HCEC 1CT (cell line): ENCODE measurements at regions not wholly inside any gene's neighbourhood (a gene's known extent, or its start where the extent isn't known, plus 50 kb on each side); places are given as distances from the start of the nearest gene placed in this dataset.
A peak's percentile ranks its signal among the peaks of the same experiment; 100 is the strongest.
"Not testable (repeated sequence)": the region's sequence is repeated elsewhere in the genome, so short reads cannot be mapped to it uniquely, and the experiment has no call there.

Experiments
- DNase-seq: peaks from one replicate; pipeline ENCODE4 v3.0.0-alpha.2; 2017

DNA sequence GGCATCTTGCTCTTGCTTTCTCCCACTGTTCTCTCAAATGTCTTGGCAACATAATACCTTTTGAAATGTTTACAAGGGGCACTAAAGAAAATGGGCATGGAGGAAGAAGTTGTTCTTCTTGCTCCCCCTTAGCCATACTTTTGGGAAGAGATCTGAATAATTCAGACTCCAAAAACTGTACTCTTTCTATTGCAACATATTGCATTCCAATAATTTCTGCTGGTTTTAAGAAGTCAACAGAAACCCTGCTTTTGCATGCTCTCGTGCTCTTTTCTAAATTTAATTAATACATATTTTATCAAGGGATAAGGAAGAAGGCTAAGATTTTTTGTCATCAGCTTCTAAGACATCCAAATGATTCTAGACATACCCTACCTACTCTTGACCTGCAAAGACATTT, 409.9 kb upstream of the SOX5 start:
- peak; percentile 28 for DNase-seq

DNA sequence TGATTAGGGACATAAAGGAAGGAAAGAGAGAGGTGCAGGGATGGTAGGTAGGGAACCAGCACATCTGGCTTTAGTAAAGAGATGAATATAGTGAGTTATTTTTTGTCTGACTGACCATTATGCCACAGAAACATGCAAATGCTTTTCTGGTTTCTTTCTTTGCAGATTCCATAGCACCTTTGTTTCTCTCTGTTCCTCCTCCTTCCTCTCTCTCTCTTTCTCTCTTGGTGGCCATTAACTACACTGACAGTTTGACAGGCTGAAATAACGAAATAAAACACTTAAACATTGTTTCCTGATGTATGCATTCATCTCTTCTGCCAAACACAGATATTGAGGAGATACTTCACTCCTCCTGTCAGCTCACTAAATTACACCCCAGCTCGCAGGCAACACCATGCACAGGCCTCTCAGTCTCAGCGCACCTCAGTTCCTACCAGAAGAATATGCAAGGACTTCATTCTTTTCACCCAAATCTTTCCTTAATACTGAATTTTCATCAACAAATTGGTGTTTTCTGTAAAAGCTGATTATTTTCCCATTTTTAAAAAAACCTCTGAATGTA, 406.9 kb upstream of the SOX5 start:
- DNase-seq: no peak

- no peak for DNase-seq
Measured at GRCh38 chr12:24352363-24352762, 402.9 kb upstream of the SOX5 start.

GRCh38 chr12:24349051-24349799, 399.8 kb upstream of the SOX5 start:
- DNase-seq: no peak

- not testable (repeated sequence) for DNase-seq
Measured at GRCh38 chr12:24348180-24348579, 398.7 kb upstream of the SOX5 start.

- DNase-seq: no peak
Measured at GRCh38 chr12:24328261-24328660, 378.8 kb upstream of the SOX5 start.

- no peak for DNase-seq
Measured at GRCh38 chr12:24325331-24325730, 375.9 kb upstream of the SOX5 start.

DNA sequence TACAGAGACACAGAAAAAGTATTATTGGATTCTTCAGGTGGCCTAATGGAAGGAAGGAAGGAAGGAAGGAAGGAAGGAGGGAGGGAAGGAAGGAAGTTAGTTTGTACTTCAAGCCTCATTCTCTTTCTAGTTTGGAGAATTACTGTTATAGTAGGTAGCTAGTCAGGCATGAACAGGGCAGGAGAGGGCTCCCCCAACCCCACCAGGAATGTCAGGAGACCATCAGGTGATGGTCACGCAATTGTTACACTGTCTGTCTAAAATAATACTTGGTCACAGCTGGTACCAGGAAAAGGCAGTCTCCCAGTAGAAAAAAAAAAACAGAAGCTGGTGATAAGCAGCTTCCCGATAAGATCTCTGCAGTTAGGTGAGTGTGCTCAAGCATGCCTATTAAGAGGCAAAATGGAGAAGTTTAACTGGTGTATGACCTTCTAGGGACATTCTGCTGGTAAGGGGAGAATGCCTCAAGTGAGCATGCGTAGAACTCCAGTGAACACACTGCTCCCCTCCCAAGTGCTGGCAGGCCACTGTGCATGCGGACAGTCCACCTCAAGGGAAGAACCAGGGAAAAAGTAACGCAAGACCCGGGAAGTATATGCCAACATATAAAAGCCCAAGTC, 358.4 kb upstream of the SOX5 start:
- DNase-seq: no peak

DNA sequence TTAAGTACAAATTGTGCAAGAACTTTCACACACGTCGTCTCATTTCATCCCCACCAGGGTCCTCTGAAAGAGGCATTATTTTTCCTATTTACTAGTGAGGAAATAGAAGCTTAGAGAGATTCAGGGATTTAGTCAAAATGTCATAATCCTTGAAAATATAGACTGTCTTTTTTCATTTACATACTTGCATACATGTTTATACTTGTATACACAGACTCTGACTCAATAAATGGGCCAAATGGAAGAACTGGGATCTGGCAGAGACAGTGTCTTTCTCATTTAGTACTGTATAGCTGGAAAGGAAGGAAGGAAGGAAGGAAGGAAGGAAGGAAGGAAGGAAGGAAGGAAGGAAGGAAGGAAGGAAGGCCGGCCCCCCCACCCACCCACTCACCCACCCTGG, 357.7 kb upstream of the SOX5 start:
- DNase-seq: no peak

DNA sequence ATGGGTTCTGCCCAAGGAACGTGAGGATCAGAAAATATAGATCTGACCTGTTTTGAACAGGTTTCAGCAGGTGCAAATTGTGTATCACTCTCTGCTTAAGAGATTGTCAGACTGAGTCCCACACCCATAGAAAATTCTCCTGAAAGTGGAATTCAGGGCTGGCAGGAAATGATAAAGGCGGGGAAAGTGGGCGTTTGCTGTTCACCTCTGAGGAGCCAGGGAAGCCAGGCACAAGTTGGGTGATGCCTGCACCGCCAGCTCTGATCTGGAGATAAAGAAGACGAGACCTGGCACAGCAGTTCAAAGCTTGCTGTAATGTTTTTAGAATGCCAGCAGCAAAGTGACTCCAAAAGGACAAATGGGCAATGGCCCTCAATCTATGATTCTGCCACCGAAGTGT, 356.5 kb upstream of the SOX5 start:
- no peak for DNase-seq

GRCh38 chr12:24304285-24304684, 354.8 kb upstream of the SOX5 start:
- DNase-seq: no peak

DNA sequence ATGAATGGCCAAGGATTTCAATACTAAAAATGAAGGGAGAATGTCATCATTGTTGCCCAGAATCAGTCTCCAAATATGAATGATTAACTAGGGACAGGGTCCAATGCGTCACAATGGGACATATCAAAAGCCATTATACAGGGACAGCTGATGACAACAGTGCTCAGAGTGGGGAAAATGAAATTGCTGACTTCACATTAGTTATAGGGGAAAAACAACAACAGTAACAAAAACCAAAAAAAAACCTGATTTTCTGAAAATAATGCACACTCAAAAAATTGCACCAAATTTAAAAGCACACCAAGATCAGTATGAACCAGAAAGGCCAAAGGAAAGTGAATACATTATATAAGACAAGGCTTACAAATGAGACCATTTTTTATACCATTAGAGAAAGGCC, 353.2 kb upstream of the SOX5 start:
- DNase-seq: no peak

DNA sequence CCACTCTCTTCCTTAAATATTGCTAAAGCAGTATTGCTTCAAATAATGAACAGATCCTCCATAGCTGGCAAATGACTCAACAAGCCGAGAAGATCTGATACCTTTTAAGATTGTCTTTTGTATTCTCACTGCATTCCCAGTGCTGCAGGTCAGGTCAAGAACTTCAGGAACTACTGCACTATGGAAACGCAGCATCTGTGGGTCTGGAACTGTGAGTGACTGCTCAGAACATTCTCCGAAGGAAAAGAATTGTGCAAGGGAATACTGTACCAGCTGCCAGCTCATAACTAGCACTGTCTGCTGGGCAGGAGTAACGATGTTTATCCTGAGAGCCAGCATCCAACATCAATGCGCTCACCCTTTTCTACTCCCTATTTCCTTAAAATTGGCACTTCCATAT, 348.0 kb upstream of the SOX5 start:
- DNase-seq: no peak

GRCh38 chr12:24293549-24293948, 344.1 kb upstream of the SOX5 start:
- no peak for DNase-seq

- no peak for DNase-seq
Measured at GRCh38 chr12:24287963-24288362, 338.5 kb upstream of the SOX5 start.

DNA sequence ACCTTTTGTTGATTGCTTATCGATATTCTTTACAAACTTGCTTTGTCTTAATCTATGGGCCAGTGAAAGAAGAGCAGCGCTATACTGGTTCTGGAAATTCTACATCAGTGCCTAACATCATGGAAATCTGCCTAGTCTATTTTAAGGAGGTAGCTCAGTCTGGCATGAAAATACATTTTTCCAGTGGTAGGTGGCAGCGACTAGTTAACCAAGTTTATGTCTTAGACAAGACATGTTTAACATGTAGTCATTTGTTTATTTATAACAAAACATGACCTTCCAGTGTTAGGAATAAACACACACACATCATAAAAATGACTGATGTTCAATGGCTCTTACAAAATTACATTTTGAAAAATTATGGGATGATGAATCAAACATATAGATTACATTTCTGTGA, 336.0 kb upstream of the SOX5 start:
- peak; percentile 32 for DNase-seq

- DNase-seq: no peak
Measured at GRCh38 chr12:24281341-24281740, 331.9 kb upstream of the SOX5 start.

GRCh38 chr12:24280056-24280842, 330.8 kb upstream of the SOX5 start:
- no peak for DNase-seq

DNA sequence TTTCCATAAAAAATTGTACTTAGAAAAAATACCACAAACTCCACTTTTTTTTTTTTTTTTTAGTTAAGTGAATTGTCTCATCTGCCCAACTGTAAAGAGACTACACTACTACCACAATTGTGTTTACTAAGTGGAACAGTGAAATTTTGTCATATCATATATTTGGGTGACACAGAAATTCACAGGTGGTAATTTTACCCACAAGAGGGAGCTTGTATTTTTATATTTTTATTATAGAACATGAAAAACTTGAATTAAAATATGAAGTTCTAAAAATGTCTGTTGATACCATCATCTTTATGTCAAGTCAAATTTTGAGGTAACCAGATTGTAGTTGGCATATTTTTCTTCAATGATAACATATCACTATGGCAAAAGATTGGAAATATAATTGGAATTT, 329.4 kb upstream of the SOX5 start:
- no peak for DNase-seq

- no peak for DNase-seq
Measured at GRCh38 chr12:24270965-24271364, 321.5 kb upstream of the SOX5 start.

DNA sequence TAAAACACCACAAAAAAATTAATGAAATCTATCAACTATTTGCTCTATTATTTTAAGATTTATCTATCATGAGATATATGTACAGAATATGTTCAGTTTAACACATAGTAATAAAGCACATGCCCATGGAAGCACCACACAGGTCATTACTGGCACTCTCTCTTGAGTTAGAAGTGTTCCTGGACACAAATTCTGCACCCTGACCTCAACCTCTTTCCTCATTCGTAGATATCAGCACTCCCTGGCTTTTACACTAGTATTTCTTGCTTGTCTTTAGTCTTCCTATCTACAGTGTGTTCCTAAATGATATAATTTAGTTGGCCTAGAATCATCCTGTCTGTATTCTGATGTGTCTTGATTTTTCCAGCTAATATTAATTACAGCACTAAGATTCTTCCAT, 321.0 kb upstream of the SOX5 start:
- no peak for DNase-seq

- no peak for DNase-seq
Measured at GRCh38 chr12:24268663-24269186, 319.3 kb upstream of the SOX5 start.

DNA sequence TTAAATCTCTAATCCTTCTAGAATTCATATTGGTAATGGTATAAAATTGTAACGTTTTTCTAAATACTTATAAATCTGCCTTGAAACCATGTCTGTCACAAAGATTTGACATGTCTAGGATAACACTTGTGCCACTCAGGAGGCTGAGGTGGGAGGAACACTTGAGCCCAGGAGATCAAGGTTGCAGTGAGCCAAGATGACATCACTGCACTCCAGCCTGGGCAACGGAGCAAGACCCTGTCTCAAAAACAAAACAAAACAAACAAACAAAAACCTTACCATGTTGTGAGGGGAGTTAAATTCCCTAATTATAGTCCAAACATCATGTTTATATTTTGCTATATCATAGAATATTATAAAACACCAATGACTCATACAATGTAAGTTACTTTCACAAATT, 317.5 kb upstream of the SOX5 start:
- DNase-seq: no peak

DNA sequence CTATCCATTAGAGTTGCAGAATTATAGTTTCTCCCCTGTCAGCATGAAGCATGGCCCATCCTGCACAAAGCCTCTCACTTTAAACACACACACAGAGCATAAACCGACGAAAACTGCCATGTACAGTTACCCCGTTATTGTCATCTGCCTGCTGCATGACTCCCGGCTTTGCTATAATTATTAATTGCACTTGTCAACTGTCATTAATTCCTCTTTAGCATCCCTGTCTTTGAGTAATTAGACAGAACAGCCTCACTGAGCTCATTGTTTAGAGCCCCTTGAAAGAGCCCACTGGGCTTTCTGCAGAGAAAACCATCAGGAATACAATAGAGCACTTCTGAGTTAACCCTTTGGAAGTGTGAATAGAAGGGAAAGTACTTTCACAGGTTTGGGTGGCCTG, 307.2 kb upstream of the SOX5 start:
- no peak for DNase-seq
